Loucy (cell line): ENCODE measurements at regions not wholly inside any gene's neighbourhood (a gene's known extent, or its start where the extent isn't known, plus 50 kb on each side); places are given as distances from the start of the nearest gene placed in this dataset.

Source experiments
- CTCF ChIP-seq: fragments of 200-600 bp; sonication (generic); conservative IDR thresholded peaks from 2 replicates; pipeline ENCODE4 v1.5.1; 2014; ENCODE audit warnings: mild to moderate bottlenecking, antibody characterized with exemption, low read length
- EZH2phosphoT487 ChIP-seq: fragments of 200-600 bp; IDR thresholded peaks from 2 replicates; pipeline ENCODE4 v1.6.1; 2018; ENCODE audit warnings: antibody characterized with exemption, mild to moderate bottlenecking, moderate library complexity, borderline replicate concordance

GRCh38 chr18:60577457-60577856 is 204.9 kb upstream of the MC4R start:
- TF ChIP-seq CTCF (no peak), EZH2phosphoT487 (no peak)
